HEK293 (cell line): ENCODE measurements at regions not wholly inside any gene's neighbourhood (a gene's known extent, or its start where the extent isn't known, plus 50 kb on each side); places are given as distances from the start of the nearest gene placed in this dataset.
"Not testable (repeated sequence)": the region's sequence is repeated elsewhere in the genome, so short reads cannot be mapped to it uniquely, and the experiment has no call there.

Source experiments
- CTCF ChIA-PET: fragments of 350-600 bp; formaldehyde crosslinking; extraction: SDS; loops from one replicate; lab custom pipeline; 2021; ENCODE audit warnings: antibody characterized with exemption; lab: Yijun Ruan, JAX
- POLR2A ChIA-PET: fragments of 300-600 bp; formaldehyde crosslinking; extraction: SDS; loops from one replicate; lab custom pipeline; 2020; ENCODE audit warnings: antibody characterized with exemption, inconsistent platforms; lab: Yijun Ruan, JAX
- H3K27ac ChIP-seq: fragments of 200-500 bp; sonication (Bioruptor generic); 2 replicates; pipeline ENCODE4 v1.5.1; 2014; ENCODE audit warnings: low read depth, low read length, control low read depth, inconsistent platforms; ENCODE audit errors: extremely low read depth
- H3K36me3 ChIP-seq, 2 experiments: fragments of 200-500 bp in 1 of 2; sonication (Bioruptor generic) in 1 of 2; 1 replicate in 1 of 2; 2 replicates in 1 of 2; pipeline ENCODE4 v1.5.1; 2014 to 2017; ENCODE audit warnings: inconsistent platforms in 2 of 2, low read length in 2 of 2; ENCODE audit not compliant: control insufficient read depth in 2 of 2, insufficient read depth in 1 of 2
- H3K4me1 ChIP-seq: fragments of 200-500 bp; sonication (Bioruptor generic); 2 replicates; pipeline ENCODE4 v1.5.1; 2014; ENCODE audit warnings: mild to moderate bottlenecking, low read length, inconsistent platforms; ENCODE audit not compliant: control insufficient read depth, insufficient read depth
- H3K4me3 ChIP-seq: 2 replicates; pipeline ENCODE4 v1.5.1; 2011; ENCODE audit warnings: low read depth, mild to moderate bottlenecking, control low read depth, low read length, moderate library complexity
- H3K9me3 ChIP-seq: fragments of 200-500 bp; sonication (Bioruptor generic); 2 replicates; pipeline ENCODE4 v1.5.1; 2014; ENCODE audit warnings: low read depth, low read length, inconsistent platforms; ENCODE audit not compliant: control insufficient read depth, insufficient read depth
- GFI1B ChIP-seq: fragments of 450-650 bp; formaldehyde crosslinking; IDR thresholded peaks from 2 replicates; pipeline ENCODE4 v1.5.1; 2016; ENCODE audit warnings: missing biosample characterization, missing genetic modification characterization
- GLIS1 ChIP-seq: fragments of 450-650 bp; formaldehyde crosslinking; IDR thresholded peaks from 2 replicates; pipeline ENCODE4 v1.5.1; 2016; ENCODE audit warnings: missing biosample characterization, missing genetic modification characterization
- HOXD13 ChIP-seq: sonication (generic); formaldehyde crosslinking; IDR thresholded peaks from 2 replicates; pipeline ENCODE4 v1.8.0; 2022; ENCODE audit warnings: missing genetic modification reagents, borderline replicate concordance
- ZBTB7A ChIP-seq: fragments of 450-650 bp; formaldehyde crosslinking; IDR thresholded peaks from 2 replicates; pipeline ENCODE4 v1.5.1; 2016; ENCODE audit warnings: low read depth, missing biosample characterization, missing genetic modification characterization
- ZNF146 ChIP-seq: fragments of 450-650 bp; formaldehyde crosslinking; IDR thresholded peaks from 2 replicates; pipeline ENCODE4 v1.5.1; 2016; ENCODE audit warnings: missing biosample characterization, missing genetic modification characterization
- ZNF16 ChIP-seq: fragments of 450-650 bp; formaldehyde crosslinking; IDR thresholded peaks from 2 replicates; pipeline ENCODE4 v1.5.1; 2016; ENCODE audit warnings: low read depth, missing biosample characterization, missing genetic modification characterization
- ZNF248 ChIP-seq: fragments of 450-650 bp; formaldehyde crosslinking; IDR thresholded peaks from 2 replicates; pipeline ENCODE4 v1.5.1; 2017; ENCODE audit warnings: missing biosample characterization, missing genetic modification characterization
- ZNF302 ChIP-seq: fragments of 450-650 bp; formaldehyde crosslinking; IDR thresholded peaks from 2 replicates; pipeline ENCODE4 v1.5.1; 2016; ENCODE audit warnings: missing biosample characterization, missing genetic modification characterization, low read depth
- ZNF560 ChIP-seq: fragments of 450-650 bp; formaldehyde crosslinking; IDR thresholded peaks from 2 replicates; pipeline ENCODE4 v1.5.1; 2017; ENCODE audit warnings: missing biosample characterization, missing genetic modification characterization, borderline replicate concordance
- ZNF621 ChIP-seq: fragments of 450-650 bp; formaldehyde crosslinking; IDR thresholded peaks from 2 replicates; pipeline ENCODE4 v1.5.1; 2017; ENCODE audit warnings: missing biosample characterization, missing genetic modification characterization
- ZNF624 ChIP-seq: fragments of 450-650 bp; formaldehyde crosslinking; IDR thresholded peaks from 2 replicates; pipeline ENCODE4 v1.5.1; 2017; ENCODE audit warnings: missing biosample characterization, missing genetic modification characterization
- ZNF629 ChIP-seq: fragments of 450-650 bp; formaldehyde crosslinking; IDR thresholded peaks from 2 replicates; pipeline ENCODE4 v1.5.1; 2017; ENCODE audit warnings: missing biosample characterization, missing genetic modification characterization
- ZNF768 ChIP-seq: fragments of 450-650 bp; formaldehyde crosslinking; IDR thresholded peaks from 2 replicates; pipeline ENCODE4 v1.5.1; 2018; ENCODE audit warnings: missing biosample characterization, mild to moderate bottlenecking, missing genetic modification characterization
- TF ChIP-seq, protein P1 (sequence below): fragments of 450-650 bp; formaldehyde crosslinking; IDR thresholded peaks from 2 replicates; pipeline ENCODE4 v1.5.1; 2016; ENCODE audit warnings: missing biosample characterization, missing genetic modification characterization
- TF ChIP-seq, protein P2 (sequence below): fragments of 450-650 bp; formaldehyde crosslinking; IDR thresholded peaks from 2 replicates; pipeline ENCODE4 v1.5.1; 2016; ENCODE audit warnings: missing biosample characterization, missing genetic modification characterization
- TF ChIP-seq, protein P3 (sequence below): sonication (generic); formaldehyde crosslinking; IDR thresholded peaks from 2 replicates; pipeline ENCODE4 v1.8.1; 2022; ENCODE audit warnings: mild to moderate bottlenecking, moderate library complexity, missing genetic modification reagents
- TF ChIP-seq, protein P4 (sequence below): fragments of 450-650 bp; formaldehyde crosslinking; IDR thresholded peaks from 2 replicates; pipeline ENCODE4 v1.5.1; 2017; ENCODE audit warnings: missing biosample characterization, missing genetic modification characterization
- TF ChIP-seq, protein P5 (sequence below): fragments of 450-650 bp; formaldehyde crosslinking; IDR thresholded peaks from 2 replicates; pipeline ENCODE4 v1.5.1; 2017; ENCODE audit warnings: missing biosample characterization, missing genetic modification characterization

DNA sequence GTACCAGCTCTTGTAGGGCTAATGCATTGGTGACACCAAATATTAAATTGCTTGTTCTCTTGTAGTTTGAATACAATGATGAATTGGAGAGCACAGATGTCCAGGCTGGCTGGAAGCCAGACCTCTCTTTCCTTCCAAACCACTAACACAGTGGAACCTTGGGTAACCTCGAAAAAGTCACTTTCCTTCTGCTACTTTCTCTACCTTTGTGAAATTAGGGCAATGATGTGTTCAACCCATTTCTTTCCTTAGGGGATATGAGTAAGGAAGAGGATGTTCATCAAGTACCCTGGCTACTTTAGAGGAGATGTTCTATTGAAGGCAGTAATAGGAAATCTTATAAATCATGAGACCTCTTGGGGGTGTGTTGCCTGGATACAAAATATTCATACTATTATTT, 55.7 kb downstream of the XCL2 start:
- Histone ChIP-seq H3K36me3 (no peaks in the 10 kb centered on the region), H3K27ac (no peak overlapping the region), H3K4me3 (no peak overlapping the region), H3K4me1 (no peaks in the 10 kb centered on the region), H3K9me3 (no peaks in the 10 kb centered on the region)
- TF ChIP-seq ZNF560 (tag by site-specific recombination), result no peak
- TF ChIP-seq ZNF621 (tag by site-specific recombination), result no peak
- no peak for TF ChIP-seq ZNF16 (tag by site-specific recombination)
- TF ChIP-seq GLIS1, result no peak
- no peak for TF ChIP-seq ZNF629 (tag by site-specific recombination)
- no peak for TF ChIP-seq ZNF302 (tag by site-specific recombination)
- TF ChIP-seq ZNF624 (tag by site-specific recombination), result no peak
- TF ChIP-seq, protein P1, sequence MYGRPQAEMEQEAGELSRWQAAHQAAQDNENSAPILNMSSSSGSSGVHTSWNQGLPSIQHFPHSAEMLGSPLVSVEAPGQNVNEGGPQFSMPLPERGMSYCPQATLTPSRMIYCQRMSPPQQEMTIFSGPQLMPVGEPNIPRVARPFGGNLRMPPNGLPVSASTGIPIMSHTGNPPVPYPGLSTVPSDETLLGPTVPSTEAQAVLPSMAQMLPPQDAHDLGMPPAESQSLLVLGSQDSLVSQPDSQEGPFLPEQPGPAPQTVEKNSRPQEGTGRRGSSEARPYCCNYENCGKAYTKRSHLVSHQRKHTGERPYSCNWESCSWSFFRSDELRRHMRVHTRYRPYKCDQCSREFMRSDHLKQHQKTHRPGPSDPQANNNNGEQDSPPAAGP (tag by site-specific recombination), result no peak
- TF ChIP-seq, protein P2, sequence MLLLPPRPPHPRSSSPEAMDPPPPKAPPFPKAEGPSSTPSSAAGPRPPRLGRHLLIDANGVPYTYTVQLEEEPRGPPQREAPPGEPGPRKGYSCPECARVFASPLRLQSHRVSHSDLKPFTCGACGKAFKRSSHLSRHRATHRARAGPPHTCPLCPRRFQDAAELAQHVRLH (tag by site-specific recombination), result no peak
- TF ChIP-seq, protein P3, sequence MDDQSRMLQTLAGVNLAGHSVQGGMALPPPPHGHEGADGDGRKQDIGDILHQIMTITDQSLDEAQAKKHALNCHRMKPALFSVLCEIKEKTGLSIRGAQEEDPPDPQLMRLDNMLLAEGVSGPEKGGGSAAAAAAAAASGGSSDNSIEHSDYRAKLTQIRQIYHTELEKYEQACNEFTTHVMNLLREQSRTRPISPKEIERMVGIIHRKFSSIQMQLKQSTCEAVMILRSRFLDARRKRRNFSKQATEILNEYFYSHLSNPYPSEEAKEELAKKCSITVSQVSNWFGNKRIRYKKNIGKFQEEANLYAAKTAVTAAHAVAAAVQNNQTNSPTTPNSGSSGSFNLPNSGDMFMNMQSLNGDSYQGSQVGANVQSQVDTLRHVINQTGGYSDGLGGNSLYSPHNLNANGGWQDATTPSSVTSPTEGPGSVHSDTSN, result no peak
- TF ChIP-seq ZNF768, result no peak
- TF ChIP-seq, protein P4, sequence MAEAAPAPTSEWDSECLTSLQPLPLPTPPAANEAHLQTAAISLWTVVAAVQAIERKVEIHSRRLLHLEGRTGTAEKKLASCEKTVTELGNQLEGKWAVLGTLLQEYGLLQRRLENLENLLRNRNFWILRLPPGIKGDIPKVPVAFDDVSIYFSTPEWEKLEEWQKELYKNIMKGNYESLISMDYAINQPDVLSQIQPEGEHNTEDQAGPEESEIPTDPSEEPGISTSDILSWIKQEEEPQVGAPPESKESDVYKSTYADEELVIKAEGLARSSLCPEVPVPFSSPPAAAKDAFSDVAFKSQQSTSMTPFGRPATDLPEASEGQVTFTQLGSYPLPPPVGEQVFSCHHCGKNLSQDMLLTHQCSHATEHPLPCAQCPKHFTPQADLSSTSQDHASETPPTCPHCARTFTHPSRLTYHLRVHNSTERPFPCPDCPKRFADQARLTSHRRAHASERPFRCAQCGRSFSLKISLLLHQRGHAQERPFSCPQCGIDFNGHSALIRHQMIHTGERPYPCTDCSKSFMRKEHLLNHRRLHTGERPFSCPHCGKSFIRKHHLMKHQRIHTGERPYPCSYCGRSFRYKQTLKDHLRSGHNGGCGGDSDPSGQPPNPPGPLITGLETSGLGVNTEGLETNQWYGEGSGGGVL (tag by site-specific recombination), result no peak
- no peak for TF ChIP-seq HOXD13 (CRISPR knock-in tag)
- no peak for TF ChIP-seq ZBTB7A (tag by site-specific recombination)
- TF ChIP-seq GFI1B (tag by site-specific recombination), result no peak
- TF ChIP-seq ZNF248 (tag by site-specific recombination), result no peak
- TF ChIP-seq, protein P5, sequence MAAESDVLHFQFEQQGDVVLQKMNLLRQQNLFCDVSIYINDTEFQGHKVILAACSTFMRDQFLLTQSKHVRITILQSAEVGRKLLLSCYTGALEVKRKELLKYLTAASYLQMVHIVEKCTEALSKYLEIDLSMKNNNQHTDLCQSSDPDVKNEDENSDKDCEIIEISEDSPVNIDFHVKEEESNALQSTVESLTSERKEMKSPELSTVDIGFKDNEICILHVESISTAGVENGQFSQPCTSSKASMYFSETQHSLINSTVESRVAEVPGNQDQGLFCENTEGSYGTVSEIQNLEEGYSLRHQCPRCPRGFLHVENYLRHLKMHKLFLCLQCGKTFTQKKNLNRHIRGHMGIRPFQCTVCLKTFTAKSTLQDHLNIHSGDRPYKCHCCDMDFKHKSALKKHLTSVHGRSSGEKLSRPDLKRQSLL, result no peak
- ChIA-PET CTCF (interaction anchor here (0.7 kb wide), 1 partner anchor 13 kb away, joined by 3 read pairs; no protein-coding TSS in a partner anchor), POLR2A (no interaction called here)

DNA sequence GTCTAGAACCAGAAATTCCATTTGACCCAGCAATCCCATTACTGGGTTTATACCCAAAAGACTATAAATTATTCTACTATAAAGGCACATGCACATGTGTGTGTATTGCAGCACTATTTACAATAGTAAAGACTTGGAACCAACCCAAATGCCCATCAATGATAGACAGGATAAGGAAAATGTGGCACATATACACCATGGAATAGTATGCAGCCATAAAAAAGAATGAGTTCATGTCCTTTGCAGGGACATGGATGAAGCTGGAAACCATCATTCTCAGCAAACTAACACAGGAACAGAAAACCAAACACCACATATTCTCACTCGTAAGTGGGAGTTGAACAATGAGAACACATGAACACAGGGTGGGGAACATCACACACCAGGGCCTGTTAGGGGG, 57.0 kb downstream of the XCL2 start:
- POLR2A ChIA-PET, H3K4me1 ChIP-seq, H3K27ac ChIP-seq, CTCF ChIA-PET, H3K9me3 ChIP-seq, H3K4me3 ChIP-seq: not testable (repeated sequence)
- TF ChIP-seq ZNF146 (tag by site-specific recombination), result peak; percentile 92
- TF ChIP-seq, protein P2 (tag by site-specific recombination), result 0 out of 2 replicates have a peak, but pooled peaks have one; percentile 38
- TF ChIP-seq, all 188 proteins: peak for 2; not testable (repeated sequence) for 186
- H3K36me3 ChIP-seq, result not testable (repeated sequence)
